SK-N-SH (cell line): ENCODE measurements at regions not wholly inside any gene's neighbourhood (a gene's known extent, or its start where the extent isn't known, plus 50 kb on each side); places are given as distances from the start of the nearest gene placed in this dataset.

ENCODE experiments used
- CTCF ChIA-PET: fragments of 300-600, 350-600 bp; formaldehyde crosslinking; extraction: SDS; loops from one replicate; lab custom pipeline; 2021; lab: Yijun Ruan, JAX
- POLR2A ChIA-PET: fragments of 350-600 bp; sonication (Branson Sonifier 250); formaldehyde crosslinking; extraction: SDS; loops from one replicate; lab custom pipeline; 2020; ENCODE audit warnings: antibody characterized with exemption, inconsistent platforms; lab: Yijun Ruan, JAX
- DNase-seq: peaks from one replicate; pipeline ENCODE4 v3.0.0; 2012
- H2AFZ ChIP-seq: fragments of 200-600 bp; sonication (generic); 2 replicates; pipeline ENCODE4 v1.8.1; 2016; ENCODE audit warnings: antibody characterized with exemption, mild to moderate bottlenecking, low read depth
- H3F3A ChIP-seq: fragments of 200-600 bp; sonication (generic); replicated peaks from 2 replicates; pipeline ENCODE3; 2016; ENCODE audit warnings: antibody characterized with exemption, mild to moderate bottlenecking; ENCODE audit not compliant: insufficient read depth
- H3K27ac ChIP-seq, 2 experiments: fragments of 200-500 bp in 1 of 2; fragments of 200-600 bp in 1 of 2; sonication (Bioruptor generic) in 1 of 2; sonication (generic), shearing (Covaris generic) in 1 of 2; 2 replicates each; pipeline versions ENCODE4 v1.5.1 to v1.6.1; 2014 to 2016; ENCODE audit warnings: low read depth in 2 of 2, inconsistent platforms in 1 of 2, low read length in 1 of 2, mild to moderate bottlenecking in 1 of 2, mixed read lengths in 1 of 2
- H3K27me3 ChIP-seq: fragments of 200-600 bp; sonication (generic), shearing (Covaris generic); 2 replicates; pipeline ENCODE4 v1.6.1; 2016; ENCODE audit warnings: mixed run types; ENCODE audit not compliant: insufficient read depth
- H3K36me3 ChIP-seq, 2 experiments: fragments of 200-500 bp in 1 of 2; fragments of 200-600 bp in 1 of 2; sonication (Bioruptor generic) in 1 of 2; sonication (generic) in 1 of 2; replicated peaks in 1 of 2; 2 replicates each; pipeline versions ENCODE3 to v1.5.1; 2014 to 2016; ENCODE audit warnings: low read length in 1 of 2, mild to moderate bottlenecking in 1 of 2; ENCODE audit not compliant: insufficient read depth in 2 of 2, control insufficient read depth in 1 of 2
- H3K4me1 ChIP-seq, 2 experiments: fragments of 200-500 bp in 1 of 2; fragments of 200-600 bp in 1 of 2; sonication (Bioruptor generic) in 1 of 2; sonication (generic), shearing (Covaris generic) in 1 of 2; 2 replicates each; pipeline versions ENCODE4 v1.5.1 to v1.6.1; 2014 to 2016; ENCODE audit warnings: low read depth in 1 of 2, low read length in 1 of 2, mixed run types in 1 of 2; ENCODE audit not compliant: insufficient read depth in 2 of 2, control insufficient read depth in 1 of 2
- H3K4me2 ChIP-seq: fragments of 200-600 bp; sonication (generic), shearing (Covaris generic); 2 replicates; pipeline ENCODE4 v1.6.1; 2017; ENCODE audit warnings: mixed run types
- H3K4me3 ChIP-seq, 2 experiments: fragments of 200-500 bp in 1 of 2; fragments of 200-600 bp in 1 of 2; sonication (Bioruptor generic) in 1 of 2; sonication (generic), shearing (Covaris generic) in 1 of 2; 2 replicates each; pipeline versions ENCODE4 v1.5.1 to v1.8.1; 2014 to 2016; ENCODE audit warnings: low read depth in 2 of 2, inconsistent platforms in 1 of 2, low read length in 1 of 2, mild to moderate bottlenecking in 1 of 2, mixed read lengths in 1 of 2, moderate library complexity in 1 of 2
- H3K79me2 ChIP-seq: fragments of 200-600 bp; sonication (generic); 2 replicates; pipeline ENCODE4 v1.8.1; 2017; ENCODE audit warnings: mild to moderate bottlenecking; ENCODE audit not compliant: insufficient read depth
- H3K9ac ChIP-seq: fragments of 200-600 bp; sonication (generic); 2 replicates; pipeline ENCODE4 v1.6.1; 2017; ENCODE audit warnings: mixed run types
- H3K9me2 ChIP-seq: fragments of 200-600 bp; sonication (generic); 2 replicates; pipeline ENCODE4 v1.6.1; 2017; ENCODE audit warnings: mixed run types
- H3K9me3 ChIP-seq: fragments of 200-600 bp; sonication (generic); 2 replicates; pipeline ENCODE4 v1.6.1; 2017; ENCODE audit warnings: mixed run types, mild to moderate bottlenecking, moderate library complexity
- H4K20me1 ChIP-seq: fragments of 200-600 bp; sonication (generic); 2 replicates; pipeline ENCODE4 v1.6.1; 2017; ENCODE audit warnings: mild to moderate bottlenecking, mixed run types; ENCODE audit not compliant: insufficient read depth
- EZH2phosphoT487 ChIP-seq: fragments of 200-600 bp; sonication (generic); IDR thresholded peaks from 2 replicates; pipeline ENCODE4 v1.6.1; 2017; ENCODE audit warnings: low read depth, mixed run types, mild to moderate bottlenecking, antibody characterized with exemption, moderate library complexity, borderline replicate concordance
- FOSL2 ChIP-seq: IDR thresholded peaks from 2 replicates; pipeline ENCODE4 v1.4.0; 2012; ENCODE audit warnings: low read depth, mild to moderate bottlenecking, moderate library complexity, borderline replicate concordance
- FOXM1 ChIP-seq: IDR thresholded peaks from 2 replicates; pipeline ENCODE4 v1.4.0; 2012; ENCODE audit warnings: low read depth, mild to moderate bottlenecking
- GABPA ChIP-seq: IDR thresholded peaks from 2 replicates; pipeline ENCODE4 v1.4.0; 2012; ENCODE audit warnings: low read depth, mild to moderate bottlenecking
- MEF2A ChIP-seq: IDR thresholded peaks from 2 replicates; pipeline ENCODE4 v1.4.0; 2012; ENCODE audit warnings: low read depth, borderline replicate concordance
- POLR2AphosphoS5 ChIP-seq: IDR thresholded peaks from 2 replicates; pipeline ENCODE4 v1.6.1; 2012; ENCODE audit warnings: low read depth, low read length
- RAD21 ChIP-seq: IDR thresholded peaks from 2 replicates; pipeline ENCODE4 v1.6.1; 2012; ENCODE audit warnings: mild to moderate bottlenecking, low read length
- RCOR1 ChIP-seq: fragments of 150-350 bp; IDR thresholded peaks from 2 replicates; pipeline ENCODE4 v1.6.1; 2017; ENCODE audit warnings: antibody characterized with exemption, low read length
- SMC3 ChIP-seq: IDR thresholded peaks from 2 replicates; pipeline ENCODE4 v1.6.1; 2012; ENCODE audit warnings: low read depth, low read length, improper control_type of control experiment
- TCF12 ChIP-seq: IDR thresholded peaks from 2 replicates; pipeline ENCODE4 v1.4.0; 2012
- TEAD4 ChIP-seq: IDR thresholded peaks from 2 replicates; pipeline ENCODE4 v1.4.0; 2012; ENCODE audit warnings: mild to moderate bottlenecking, borderline replicate concordance; ENCODE audit not compliant: insufficient read depth
- WGBS: methylation state at CpG from one replicate; pipeline ENCODE4 v1.1.6; 2017; ENCODE audit warnings: low lambda C conversion rate; 5-methylcytosine and 5-hydroxymethylcytosine counted together
- TF ChIP-seq, protein P1 (sequence below): IDR thresholded peaks from 2 replicates; pipeline ENCODE4 v1.4.0; 2012; ENCODE audit warnings: low read depth, borderline replicate concordance
- TF ChIP-seq, protein P2 (sequence below): fragments of 150-350 bp; IDR thresholded peaks from 2 replicates; pipeline ENCODE4 v1.6.1; 2017; ENCODE audit warnings: antibody characterized with exemption, low read length, low read depth, borderline replicate concordance

DNA sequence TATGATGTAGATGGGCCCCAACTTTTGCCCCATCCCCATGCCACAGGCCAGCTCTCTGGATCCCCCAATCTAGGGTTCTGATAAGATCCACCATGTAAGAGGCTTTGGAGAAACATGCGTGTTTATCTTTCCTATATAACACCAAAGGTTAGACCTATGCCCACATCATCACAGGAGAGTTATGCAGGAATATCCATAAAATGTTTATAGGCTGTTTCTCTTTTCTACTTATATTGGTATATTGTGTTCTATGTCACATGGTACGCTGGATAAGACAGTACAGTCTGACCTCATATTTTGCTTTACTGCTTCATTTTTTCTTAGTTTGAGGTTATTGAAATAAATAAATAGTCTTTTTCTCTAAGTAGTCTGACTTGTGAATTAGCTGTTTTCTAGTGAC is 1013.9 kb upstream of the GYPC start:
- POLR2A ChIA-PET, result no interaction called here
- 21% methylated on average over 2 of the region's 2 CpGs for WGBS
- no peaks in the 10 kb centered on the region for H3K36me3 ChIP-seq
- H3K27ac ChIP-seq, result no peak overlapping the region
- H3K27me3 ChIP-seq, result no peaks in the 10 kb centered on the region
- H3K4me2 ChIP-seq, result no peak overlapping the region
- no peak overlapping the region for H3K9ac ChIP-seq
- no peak for TF ChIP-seq POLR2AphosphoS5
- TF ChIP-seq TEAD4, result no peak
- no peak for TF ChIP-seq RCOR1
- TF ChIP-seq, protein P1, sequence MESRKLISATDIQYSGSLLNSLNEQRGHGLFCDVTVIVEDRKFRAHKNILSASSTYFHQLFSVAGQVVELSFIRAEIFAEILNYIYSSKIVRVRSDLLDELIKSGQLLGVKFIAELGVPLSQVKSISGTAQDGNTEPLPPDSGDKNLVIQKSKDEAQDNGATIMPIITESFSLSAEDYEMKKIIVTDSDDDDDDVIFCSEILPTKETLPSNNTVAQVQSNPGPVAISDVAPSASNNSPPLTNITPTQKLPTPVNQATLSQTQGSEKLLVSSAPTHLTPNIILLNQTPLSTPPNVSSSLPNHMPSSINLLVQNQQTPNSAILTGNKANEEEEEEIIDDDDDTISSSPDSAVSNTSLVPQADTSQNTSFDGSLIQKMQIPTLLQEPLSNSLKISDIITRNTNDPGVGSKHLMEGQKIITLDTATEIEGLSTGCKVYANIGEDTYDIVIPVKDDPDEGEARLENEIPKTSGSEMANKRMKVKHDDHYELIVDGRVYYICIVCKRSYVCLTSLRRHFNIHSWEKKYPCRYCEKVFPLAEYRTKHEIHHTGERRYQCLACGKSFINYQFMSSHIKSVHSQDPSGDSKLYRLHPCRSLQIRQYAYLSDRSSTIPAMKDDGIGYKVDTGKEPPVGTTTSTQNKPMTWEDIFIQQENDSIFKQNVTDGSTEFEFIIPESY, result no peak
- TF ChIP-seq MEF2A, result no peak
- no peak for TF ChIP-seq GABPA
- no peak for TF ChIP-seq FOSL2
- no peak for TF ChIP-seq TCF12
- no peak for TF ChIP-seq FOXM1
- TF ChIP-seq, all 33 proteins: peak for 0
- no peaks in the 10 kb centered on the region; a peak in 1 of 4 replicates for H3K4me1 ChIP-seq
- no peaks in the 10 kb centered on the region for H3K9me2 ChIP-seq
- CTCF ChIA-PET, result interaction anchor here (0.6 kb wide), 1 partner anchor 583 kb away, joined by 3 read pairs; no protein-coding TSS in a partner anchor
- no peak for DNase-seq
- no peak overlapping the region for H3K4me3 ChIP-seq
- H3K79me2 ChIP-seq, result no peaks in the 10 kb centered on the region
- H3K9me3 ChIP-seq, result 0 out of 2 replicates have a peak, but pooled peaks cover 5% of the 10 kb centered on the region
- H4K20me1 ChIP-seq, result no peaks in the 10 kb centered on the region
- H3F3A ChIP-seq, result no peaks in the 10 kb centered on the region
- no peak overlapping the region for H2AFZ ChIP-seq

DNA sequence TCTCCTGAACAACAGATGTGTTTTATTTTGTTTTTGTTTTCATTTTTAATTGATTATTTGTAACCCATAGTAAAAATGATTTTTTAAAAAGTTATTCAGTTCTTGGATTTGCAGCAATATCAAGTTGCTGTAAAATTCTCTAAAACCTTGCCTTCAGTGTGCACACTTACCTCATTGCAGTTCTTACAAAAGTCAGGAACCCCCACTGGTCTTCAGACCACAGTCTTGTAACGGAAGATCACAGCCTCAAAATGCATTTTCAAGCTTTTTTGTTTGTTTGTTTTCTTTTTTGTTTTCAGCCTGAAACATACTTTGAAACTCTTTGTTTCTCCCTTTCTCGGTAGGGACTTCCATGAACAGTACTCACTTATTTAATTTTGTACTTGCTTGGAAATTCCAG is 1012.8 kb upstream of the GYPC start:
- H3K9ac ChIP-seq, result no peak overlapping the region

More for the DNA sequence above, 1012.8 kb upstream of the GYPC start:
- Histone ChIP-seq H3K79me2 (no peaks in the 10 kb centered on the region), H3F3A (no peaks in the 10 kb centered on the region), H3K9me2 (no peaks in the 10 kb centered on the region), H3K4me3 (no peak overlapping the region), H3K36me3 (no peaks in the 10 kb centered on the region), H3K27me3 (no peaks in the 10 kb centered on the region), H3K9me3 (no peaks in the 10 kb centered on the region), H2AFZ (no peak overlapping the region), H3K4me1 (no peaks in the 10 kb centered on the region; a peak in 1 of 4 replicates), H4K20me1 (no peaks in the 10 kb centered on the region), H3K27ac (no peak overlapping the region), H3K4me2 (no peak overlapping the region)
- TF ChIP-seq GABPA, result no peak
- TF ChIP-seq RCOR1, result no peak
- no peak for TF ChIP-seq FOSL2
- TF ChIP-seq EZH2phosphoT487, result no peak
- no peak for TF ChIP-seq SMC3
- TF ChIP-seq RAD21, result no peak
- TF ChIP-seq, protein P2, sequence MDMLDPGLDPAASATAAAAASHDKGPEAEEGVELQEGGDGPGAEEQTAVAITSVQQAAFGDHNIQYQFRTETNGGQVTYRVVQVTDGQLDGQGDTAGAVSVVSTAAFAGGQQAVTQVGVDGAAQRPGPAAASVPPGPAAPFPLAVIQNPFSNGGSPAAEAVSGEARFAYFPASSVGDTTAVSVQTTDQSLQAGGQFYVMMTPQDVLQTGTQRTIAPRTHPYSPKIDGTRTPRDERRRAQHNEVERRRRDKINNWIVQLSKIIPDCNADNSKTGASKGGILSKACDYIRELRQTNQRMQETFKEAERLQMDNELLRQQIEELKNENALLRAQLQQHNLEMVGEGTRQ, result no peak
- no peak for DNase-seq
- CTCF ChIA-PET, result no interaction called here
- 13% methylated on average over 2 of the region's 2 CpGs for WGBS
- POLR2A ChIA-PET, result no interaction called here
